IgD-negative memory B cell (primary cell): ENCODE measurements at regions not wholly inside any gene's neighbourhood (a gene's known extent, or its start where the extent isn't known, plus 50 kb on each side); places are given as distances from the start of the nearest gene placed in this dataset.
"Not testable (repeated sequence)": the region's sequence is repeated elsewhere in the genome, so short reads cannot be mapped to it uniquely, and the experiment has no call there.

ENCODE experiments used
- H3K27ac Mint-ChIP-seq, 3 donors: one replicate each; pipeline ENCODE4 v1.8.0; 2020 to 2022; ENCODE audit warnings: mild to moderate bottlenecking in 3 of 3, mixed read lengths in 3 of 3, moderate library complexity in 1 of 3
- H3K27me3 Mint-ChIP-seq: one replicate; pipeline ENCODE4 v1.8.0; 2021; ENCODE audit warnings: mixed read lengths
- H3K36me3 Mint-ChIP-seq: one replicate; pipeline ENCODE4 v1.8.0; 2020; ENCODE audit warnings: mild to moderate bottlenecking, mixed read lengths
- H3K4me1 Mint-ChIP-seq, 3 donors: one replicate each; pipeline ENCODE4 v1.8.0; 2020 to 2022; ENCODE audit warnings: mixed read lengths in 3 of 3, mild to moderate bottlenecking in 1 of 3
- H3K4me3 Mint-ChIP-seq, 4 donors: one replicate each; pipeline ENCODE4 v1.8.0; 2020 to 2022; ENCODE audit warnings: mild to moderate bottlenecking in 4 of 4, mixed read lengths in 4 of 4, moderate library complexity in 3 of 4
- H3K9me3 Mint-ChIP-seq, 3 donors: one replicate each; pipeline ENCODE4 v1.8.0; 2020 to 2021; ENCODE audit warnings: mixed read lengths in 3 of 3, mild to moderate bottlenecking in 1 of 3

DNA sequence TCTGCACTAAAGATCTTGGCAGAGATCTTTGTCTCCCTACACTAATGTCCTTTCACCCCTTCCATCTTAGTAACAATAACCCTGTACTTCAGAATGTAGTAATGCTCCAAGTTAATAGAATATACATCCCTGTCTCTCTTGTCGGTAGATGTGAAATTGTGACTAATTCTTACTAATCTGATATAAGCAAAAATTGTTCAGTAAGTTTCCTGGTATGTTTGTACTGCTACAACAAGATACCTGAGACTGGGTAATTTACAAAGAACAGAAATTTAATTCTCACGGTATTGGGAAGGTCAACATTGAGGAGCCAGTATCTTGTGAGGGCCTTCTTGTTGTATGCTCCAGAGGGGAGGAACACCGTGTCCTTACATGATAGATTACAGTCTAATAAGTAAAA, 1686.6 kb upstream of the CDH9 start:
- no peaks in the 10 kb centered on the region for H3K27me3 Mint-ChIP-seq
- H3K4me3 Mint-ChIP-seq = no peak overlapping the region
- H3K36me3 Mint-ChIP-seq = peaks cover 1% of the 10 kb centered on the region
- no peak overlapping the region for H3K27ac Mint-ChIP-seq
- H3K4me1 Mint-ChIP-seq = no peaks in the 10 kb centered on the region
- peaks cover under 1 to 14% (median 6%) of the 10 kb centered on the region in 3 donors for H3K9me3 Mint-ChIP-seq

DNA sequence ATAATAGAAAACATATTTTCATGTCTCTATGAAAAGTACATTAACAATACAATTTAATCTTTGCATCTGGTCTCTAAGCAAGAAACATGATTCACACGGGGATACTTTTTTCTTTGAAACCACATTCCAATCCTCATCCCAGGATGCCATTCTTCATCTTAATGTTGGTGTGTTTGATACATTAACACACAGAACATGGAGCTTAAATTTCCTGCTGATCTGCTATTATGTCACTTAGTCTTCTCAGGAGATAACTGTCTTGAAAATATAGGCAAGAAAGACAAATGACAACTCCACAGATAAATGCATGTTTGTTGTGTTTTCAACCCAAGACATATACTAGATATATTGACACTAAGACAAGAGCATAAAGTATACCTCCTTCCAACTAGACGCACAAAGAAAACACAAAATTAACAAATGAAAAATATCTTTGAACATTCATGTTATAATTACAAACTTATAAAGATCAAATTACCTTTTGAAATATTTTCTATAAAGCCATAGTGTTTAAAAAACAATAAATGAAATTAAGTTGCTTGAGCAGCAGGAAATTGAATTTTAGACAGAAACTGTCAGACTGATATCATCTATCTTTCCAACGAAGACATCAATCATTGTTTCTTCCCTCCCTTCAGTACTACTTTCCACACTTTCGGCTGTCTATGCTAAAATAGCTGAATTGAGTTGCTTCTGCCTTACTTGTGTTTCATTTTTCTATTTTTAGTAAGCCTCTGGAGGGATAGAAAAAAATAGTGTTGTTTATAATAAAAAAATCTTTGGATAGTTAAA, 1676.7 kb upstream of the CDH9 start:
- no peaks in the 10 kb centered on the region for H3K27me3 Mint-ChIP-seq
- no peaks in the 10 kb centered on the region for H3K36me3 Mint-ChIP-seq
- no peak overlapping the region for H3K4me3 Mint-ChIP-seq
- H3K9me3 Mint-ChIP-seq = peaks cover 0 to 4% (median 0%) of the 10 kb centered on the region in 3 donors
- no peaks in the 10 kb centered on the region for H3K4me1 Mint-ChIP-seq
- no peak overlapping the region for H3K27ac Mint-ChIP-seq

DNA sequence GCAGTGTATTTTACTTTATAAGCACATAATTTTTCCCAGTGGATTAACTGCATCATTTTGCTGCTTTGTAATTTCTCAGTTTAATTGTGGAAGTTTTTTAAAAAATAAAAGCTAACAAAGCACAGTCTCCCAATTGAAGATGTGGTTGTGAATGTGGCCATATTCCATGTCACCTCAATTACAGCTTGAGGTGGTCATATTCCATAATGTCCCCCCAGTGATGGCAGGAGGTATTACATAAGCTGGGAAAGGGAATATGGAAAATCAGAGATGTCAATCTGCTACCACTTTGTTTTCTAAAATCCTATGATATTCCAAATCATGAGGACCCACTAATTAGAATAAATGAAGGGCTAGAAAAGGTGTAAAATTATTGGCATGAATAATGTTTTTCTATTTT, 1672.0 kb upstream of the CDH9 start:
- Mint-ChIP-seq H3K9me3 (peaks cover 0 to 4% (median 3%) of the 10 kb centered on the region in 3 donors), H3K36me3 (no peaks in the 10 kb centered on the region), H3K4me3 (no peak overlapping the region), H3K27ac (no peak overlapping the region), H3K27me3 (no peaks in the 10 kb centered on the region), H3K4me1 (no peaks in the 10 kb centered on the region)

DNA sequence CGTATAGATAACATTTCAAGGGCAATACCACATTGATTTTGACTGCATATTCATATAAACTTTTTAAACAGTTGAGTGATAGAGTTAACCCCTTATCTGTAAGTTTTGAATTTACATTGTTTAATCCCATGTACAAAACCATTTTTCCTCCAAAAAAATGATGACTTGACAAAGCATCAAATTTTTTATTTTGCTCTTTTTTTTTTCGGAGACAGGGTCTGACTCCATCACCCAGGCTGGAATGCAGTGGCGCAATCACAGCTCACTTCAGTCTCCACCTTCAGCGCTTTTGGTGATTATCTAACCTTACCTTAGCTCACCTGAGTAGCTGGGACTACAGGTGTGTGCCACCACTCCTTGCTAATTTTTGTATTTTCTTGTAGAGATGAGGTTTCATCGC, 1670.1 kb upstream of the CDH9 start:
- Mint-ChIP-seq H3K27ac (no peak overlapping the region), H3K4me1 (no peaks in the 10 kb centered on the region), H3K27me3 (no peaks in the 10 kb centered on the region), H3K9me3 (peaks cover 0 to 3% (median 0%) of the 10 kb centered on the region in 3 donors), H3K4me3 (no peak overlapping the region), H3K36me3 (no peaks in the 10 kb centered on the region)

DNA sequence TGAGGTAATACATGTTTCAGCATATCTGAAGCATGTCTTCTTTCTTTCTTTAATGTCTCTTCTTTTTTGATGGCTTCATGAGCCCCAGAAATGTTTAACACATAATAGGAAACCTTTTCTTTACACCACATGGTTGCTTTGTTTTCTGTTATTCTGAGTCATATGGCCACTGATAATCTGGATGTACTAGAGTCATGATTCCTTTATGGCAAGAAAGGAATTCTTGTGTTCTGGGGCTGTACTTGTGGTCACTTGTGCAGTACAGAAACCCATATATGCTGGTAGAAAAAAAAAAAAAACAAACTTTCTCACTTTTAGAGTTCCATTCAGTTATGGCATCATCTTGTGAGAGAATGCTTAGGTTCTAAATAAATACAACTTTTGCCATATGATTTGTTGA, 1669.3 kb upstream of the CDH9 start:
- no peak overlapping the region for H3K4me3 Mint-ChIP-seq
- H3K36me3 Mint-ChIP-seq = no peaks in the 10 kb centered on the region
- peaks cover 0 to 3% (median 0%) of the 10 kb centered on the region in 3 donors for H3K9me3 Mint-ChIP-seq
- H3K27me3 Mint-ChIP-seq = no peaks in the 10 kb centered on the region
- no peaks in the 10 kb centered on the region for H3K4me1 Mint-ChIP-seq
- H3K27ac Mint-ChIP-seq = no peak overlapping the region

DNA sequence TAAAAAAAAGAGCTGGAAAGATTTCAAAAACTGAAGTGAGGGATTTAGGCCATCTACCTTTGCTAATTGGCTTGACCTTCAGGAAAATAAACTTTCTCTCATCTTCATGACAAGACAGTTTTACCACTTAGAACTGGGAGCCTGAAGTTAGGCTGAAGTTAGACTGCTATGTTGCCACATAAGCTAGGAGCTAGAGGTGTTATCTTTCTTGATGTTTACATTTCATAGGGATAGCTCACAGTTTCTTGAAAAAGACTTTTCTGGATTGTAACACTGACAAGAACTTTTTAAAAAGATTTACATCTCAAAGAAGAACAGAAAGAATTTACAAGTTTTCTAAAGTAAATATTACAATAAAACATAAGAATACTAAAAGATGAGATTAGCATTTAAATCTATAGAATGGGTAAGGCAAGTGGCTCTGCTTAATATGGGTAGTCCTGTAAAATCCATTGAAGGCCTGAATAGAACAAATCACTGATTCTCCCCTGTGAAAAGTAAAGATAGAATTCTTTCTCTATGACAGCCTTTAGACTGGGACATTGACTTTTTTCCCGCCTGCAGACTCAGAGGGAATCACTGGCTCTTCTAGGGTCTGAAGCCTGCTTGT, 1665.4 kb upstream of the CDH9 start:
- H3K27me3 Mint-ChIP-seq = no peaks in the 10 kb centered on the region
- no peaks in the 10 kb centered on the region for H3K4me1 Mint-ChIP-seq
- H3K4me3 Mint-ChIP-seq = no peak overlapping the region
- H3K36me3 Mint-ChIP-seq = no peaks in the 10 kb centered on the region
- H3K9me3 Mint-ChIP-seq = peaks cover 0 to 3% (median 2%) of the 10 kb centered on the region in 3 donors
- H3K27ac Mint-ChIP-seq = no peak overlapping the region

DNA sequence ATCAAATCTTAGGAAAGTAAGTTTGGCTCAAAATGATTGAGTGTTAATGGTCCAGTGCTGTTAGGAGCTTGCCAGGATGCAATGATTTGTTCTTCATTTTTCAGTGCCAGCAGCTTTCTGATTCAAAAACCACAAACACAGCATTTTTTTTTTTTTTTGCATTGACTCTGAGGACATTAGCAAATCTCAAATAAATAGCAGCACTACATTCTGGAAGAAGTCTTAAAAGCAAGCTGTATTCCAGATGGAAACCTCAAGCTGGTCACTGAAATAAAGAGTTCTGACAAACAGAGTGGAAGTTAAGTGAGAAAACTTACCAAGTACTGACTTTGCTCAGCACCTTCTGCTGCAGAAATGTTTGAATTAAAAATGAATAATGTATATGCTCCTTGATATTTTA, 1653.1 kb upstream of the CDH9 start:
- Mint-ChIP-seq H3K4me3 (no peak overlapping the region), H3K27me3 (no peaks in the 10 kb centered on the region), H3K36me3 (no peaks in the 10 kb centered on the region), H3K27ac (no peak overlapping the region), H3K4me1 (no peaks in the 10 kb centered on the region), H3K9me3 (peaks cover 0 to 10% (median 3%) of the 10 kb centered on the region in 3 donors)

DNA sequence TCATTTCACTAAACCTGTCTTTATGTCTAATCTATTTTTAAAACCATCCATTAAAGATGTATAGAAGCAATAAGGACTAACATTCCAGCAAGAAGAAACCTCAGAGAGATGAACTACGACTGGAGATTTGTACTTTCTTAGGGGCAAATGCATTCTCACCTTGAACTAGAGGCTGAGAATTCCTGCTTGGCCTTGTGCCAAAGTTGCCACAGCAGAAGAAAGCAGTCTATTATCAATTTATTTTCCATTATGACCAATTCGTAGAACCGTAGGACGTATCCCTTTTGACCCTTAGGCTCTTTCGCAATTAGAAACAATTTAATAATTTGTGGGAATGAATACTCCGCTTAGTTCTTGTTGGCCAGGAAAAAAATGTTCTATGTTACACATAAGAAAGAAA, 1647.4 kb upstream of the CDH9 start:
- no peaks in the 10 kb centered on the region for H3K27me3 Mint-ChIP-seq
- no peak overlapping the region for H3K4me3 Mint-ChIP-seq
- no peak overlapping the region for H3K27ac Mint-ChIP-seq

DNA sequence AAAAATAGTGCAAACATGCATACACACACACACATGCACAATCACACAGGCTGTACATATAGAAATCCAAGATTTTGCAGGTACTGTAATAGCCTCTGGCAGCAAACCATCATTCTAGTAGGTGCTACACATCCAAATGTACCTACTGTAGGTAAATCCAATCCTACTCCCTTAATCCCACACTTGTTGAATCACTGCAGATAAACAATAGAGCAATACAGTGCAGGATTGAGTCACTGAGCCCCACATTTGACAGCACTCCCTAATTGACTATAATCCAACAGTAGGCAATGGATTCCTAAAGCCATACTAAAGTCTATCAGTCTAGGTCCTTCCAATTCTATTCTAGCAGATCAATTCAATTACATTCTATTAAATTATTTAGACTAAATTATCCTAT, 1640.5 kb upstream of the CDH9 start:
- no peak overlapping the region for H3K27ac Mint-ChIP-seq
- H3K4me3 Mint-ChIP-seq = no peak overlapping the region
- no peaks in the 10 kb centered on the region for H3K36me3 Mint-ChIP-seq
- H3K27me3 Mint-ChIP-seq = no peaks in the 10 kb centered on the region
- H3K9me3 Mint-ChIP-seq = peaks cover 0 to 4% (median 0%) of the 10 kb centered on the region in 3 donors
- H3K4me1 Mint-ChIP-seq = no peaks in the 10 kb centered on the region

More for the DNA sequence above, 1647.4 kb upstream of the CDH9 start:
- H3K9me3 Mint-ChIP-seq = peaks cover 2 to 7% (median 3%) of the 10 kb centered on the region in 3 donors
- no peaks in the 10 kb centered on the region for H3K4me1 Mint-ChIP-seq
- no peaks in the 10 kb centered on the region for H3K36me3 Mint-ChIP-seq

DNA sequence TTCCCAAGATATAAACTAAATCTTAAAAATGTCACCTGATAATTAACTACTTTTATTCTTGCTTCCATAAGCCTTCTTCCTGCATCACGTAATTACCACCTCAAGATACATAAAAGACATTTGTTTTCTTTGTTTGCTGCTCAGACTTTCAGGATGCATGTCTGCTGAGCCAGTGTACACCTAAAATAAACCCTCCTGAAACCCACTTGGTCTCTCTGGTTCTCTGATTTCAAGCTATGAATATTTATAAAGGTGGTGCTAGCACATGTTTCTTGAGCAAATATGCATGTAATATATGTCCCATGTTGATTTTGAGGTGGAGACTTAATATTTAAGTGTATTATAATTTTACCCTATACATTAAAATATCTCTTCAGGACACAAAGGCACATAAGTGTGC, 1627.7 kb upstream of the CDH9 start:
- H3K27me3 Mint-ChIP-seq = no peaks in the 10 kb centered on the region
- no peaks in the 10 kb centered on the region for H3K36me3 Mint-ChIP-seq
- no peak overlapping the region for H3K27ac Mint-ChIP-seq
- no peaks in the 10 kb centered on the region for H3K4me1 Mint-ChIP-seq
- peaks cover 4 to 20% (median 8%) of the 10 kb centered on the region in 3 donors for H3K9me3 Mint-ChIP-seq
- no peak overlapping the region for H3K4me3 Mint-ChIP-seq

DNA sequence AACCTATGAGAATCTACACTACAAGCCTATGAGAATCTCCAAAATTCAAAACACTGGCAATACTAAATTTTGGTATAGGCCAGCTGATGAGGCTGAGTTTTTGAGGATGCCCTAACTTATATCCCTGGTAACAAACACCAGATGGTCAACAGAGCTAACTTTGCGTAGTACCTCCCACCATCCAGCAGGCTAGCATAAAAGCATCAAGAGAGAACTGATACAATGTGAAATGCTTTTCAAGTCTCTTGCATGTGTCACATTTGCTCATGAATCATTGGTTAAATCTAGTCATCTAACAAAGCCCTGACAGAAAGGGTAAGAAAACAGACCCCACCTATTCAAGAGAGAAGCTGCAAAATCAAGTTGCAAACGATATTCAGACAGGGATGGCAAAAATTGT, 1609.7 kb upstream of the CDH9 start:
- no peaks in the 10 kb centered on the region for H3K27me3 Mint-ChIP-seq
- H3K4me1 Mint-ChIP-seq = no peaks in the 10 kb centered on the region
- H3K36me3 Mint-ChIP-seq = no peaks in the 10 kb centered on the region
- H3K9me3 Mint-ChIP-seq = peaks cover 4 to 11% (median 5%) of the 10 kb centered on the region in 3 donors
- no peak overlapping the region for H3K27ac Mint-ChIP-seq
- no peak overlapping the region for H3K4me3 Mint-ChIP-seq

DNA sequence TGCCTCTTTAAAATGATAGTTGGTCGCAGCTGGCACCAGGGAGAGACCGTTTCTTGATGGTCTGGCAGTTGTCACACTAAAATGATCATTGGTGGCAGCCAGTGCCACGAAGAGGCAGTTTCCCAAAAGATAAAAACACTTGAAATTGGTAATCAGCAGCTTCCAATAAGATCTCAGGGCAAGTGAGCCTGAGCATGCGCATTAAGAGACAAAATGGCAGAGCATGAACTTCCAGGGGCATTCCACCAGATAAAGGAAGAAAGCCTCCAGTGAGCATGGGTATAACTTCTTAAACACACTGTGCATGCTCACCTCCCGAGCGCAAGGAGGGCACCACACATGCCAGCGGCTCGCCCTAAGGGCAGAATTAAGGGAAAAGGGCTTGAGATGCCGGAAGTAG, 1594.2 kb upstream of the CDH9 start:
- H3K9me3 Mint-ChIP-seq = peaks cover 0 to 6% (median 0%) of the 10 kb centered on the region in 3 donors
- H3K4me1 Mint-ChIP-seq = no peaks in the 10 kb centered on the region
- H3K4me3 Mint-ChIP-seq = no peak overlapping the region
- no peaks in the 10 kb centered on the region for H3K27me3 Mint-ChIP-seq
- H3K27ac Mint-ChIP-seq = no peak overlapping the region
- no peaks in the 10 kb centered on the region for H3K36me3 Mint-ChIP-seq

DNA sequence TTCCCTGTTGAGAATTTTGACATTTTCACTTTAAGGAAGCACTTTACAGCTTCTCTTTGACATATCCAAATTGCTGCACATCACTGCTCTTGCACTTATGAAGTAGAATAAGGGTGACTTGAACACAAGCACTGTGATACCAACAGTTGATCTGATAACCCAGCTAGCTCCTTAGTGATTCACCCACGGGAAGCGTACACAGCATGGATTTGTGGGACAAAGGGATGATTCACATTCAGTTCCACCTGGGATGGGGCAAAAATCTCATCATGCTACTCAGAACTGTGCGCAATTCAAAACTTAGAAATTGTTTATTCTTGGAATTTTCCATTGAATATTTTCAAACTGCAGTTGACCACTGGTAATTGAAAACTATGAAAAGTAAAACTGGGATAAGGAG, 1565.5 kb upstream of the CDH9 start:
- Mint-ChIP-seq H3K27ac (no peak overlapping the region), H3K4me3 (no peak overlapping the region), H3K36me3 (no peaks in the 10 kb centered on the region), H3K4me1 (no peaks in the 10 kb centered on the region), H3K9me3 (peaks cover 0 to 8% (median 7%) of the 10 kb centered on the region in 3 donors), H3K27me3 (no peaks in the 10 kb centered on the region)

DNA sequence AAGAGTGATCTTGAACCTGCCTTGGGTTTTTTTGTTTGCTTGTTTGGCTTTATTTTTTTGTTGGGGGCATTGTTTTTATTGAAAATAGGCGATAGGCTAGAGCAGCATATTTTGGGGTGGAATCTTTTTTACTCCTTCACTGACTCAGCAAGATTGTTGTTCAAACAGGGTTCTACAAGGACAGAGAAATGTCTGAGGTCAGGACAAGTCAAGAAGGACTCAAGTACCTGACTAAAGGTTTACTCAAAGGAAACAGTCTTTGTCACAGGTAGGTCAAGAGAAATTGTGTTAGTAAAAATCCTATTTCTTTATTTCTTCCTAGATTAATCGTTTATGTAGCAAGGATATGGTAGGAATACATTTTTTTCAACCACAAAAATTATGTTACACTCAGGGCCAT, 1564.0 kb upstream of the CDH9 start:
- H3K9me3 Mint-ChIP-seq = peaks cover 3 to 4% (median 4%) of the 10 kb centered on the region in 3 donors
- no peaks in the 10 kb centered on the region for H3K4me1 Mint-ChIP-seq
- H3K27me3 Mint-ChIP-seq = no peaks in the 10 kb centered on the region
- H3K27ac Mint-ChIP-seq = no peak overlapping the region
- H3K36me3 Mint-ChIP-seq = no peaks in the 10 kb centered on the region
- no peak overlapping the region for H3K4me3 Mint-ChIP-seq

DNA sequence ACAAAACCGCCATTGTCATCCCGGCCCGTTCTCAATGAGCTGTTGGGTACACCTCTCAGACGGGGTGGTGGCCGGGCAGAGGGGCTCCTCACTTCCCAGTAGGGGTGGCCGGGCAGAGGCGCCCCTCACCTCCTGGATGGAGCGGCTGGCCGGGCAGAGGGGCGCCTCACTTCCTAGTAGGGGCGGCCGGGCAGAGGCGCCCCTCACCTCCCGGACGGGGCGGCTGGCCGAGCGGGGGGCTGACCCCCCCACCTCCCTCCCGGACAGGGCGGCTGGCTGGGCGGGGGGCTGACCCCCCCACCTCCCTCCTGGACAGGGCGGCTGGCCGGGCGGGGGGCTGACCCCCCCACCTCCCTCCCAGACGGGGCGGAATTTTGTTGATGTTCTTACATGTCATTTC, 1558.3 kb upstream of the CDH9 start:
- not testable (repeated sequence) for H3K27ac Mint-ChIP-seq, H3K4me1 Mint-ChIP-seq, H3K4me3 Mint-ChIP-seq, H3K27me3 Mint-ChIP-seq, H3K9me3 Mint-ChIP-seq, H3K36me3 Mint-ChIP-seq

DNA sequence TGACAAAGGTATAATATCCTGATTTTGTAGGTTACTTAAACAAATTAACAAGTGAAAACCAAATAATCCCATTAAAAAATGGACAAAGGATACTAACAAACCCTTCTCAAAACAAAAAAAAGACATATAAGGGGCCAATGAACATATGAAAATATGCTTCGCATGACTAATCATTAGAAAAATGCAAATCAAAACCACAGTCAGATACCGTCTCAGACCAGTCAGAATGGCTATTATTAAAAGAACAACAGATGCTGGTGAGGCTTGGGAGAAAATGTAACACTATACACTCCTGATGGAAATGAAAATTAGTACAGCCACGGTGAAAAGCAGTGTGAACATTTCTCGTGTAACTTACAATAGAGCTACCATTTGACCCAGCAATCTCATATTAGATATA, 1542.2 kb upstream of the CDH9 start:
- H3K27me3 Mint-ChIP-seq = no peaks in the 10 kb centered on the region
- no peaks in the 10 kb centered on the region for H3K4me1 Mint-ChIP-seq
- no peak overlapping the region for H3K4me3 Mint-ChIP-seq
- peaks cover 2 to 21% (median 2%) of the 10 kb centered on the region in 3 donors for H3K9me3 Mint-ChIP-seq
- H3K27ac Mint-ChIP-seq = no peak overlapping the region
- H3K36me3 Mint-ChIP-seq = no peaks in the 10 kb centered on the region
